ENCODE measurements at regions not wholly inside any gene's neighbourhood (a gene's known extent, or its start where the extent isn't known, plus 50 kb on each side); places are given as distances from the start of the nearest gene placed in this dataset.

- intact Hi-C loops (cut with DNase I) = loop anchor here (5.0 to 10.0 kb wide), 2 partner anchors 79 to 152 kb away; no protein-coding TSS in a partner anchor
- peak overlapping the region in 1 of 4 donors; percentile 11 for H3K27ac ChIP-seq (replicated peaks in 1 of 4)
Observed at GRCh38 chr20:50456452-50457324, 53.5 kb upstream of the PTPN1 start.

GRCh38 chr20:50459124-50459918 is 50.9 kb upstream of the PTPN1 start:
- peaks cover 10 to 39% (median 30%) of the 10 kb centered on the region in 4 donors for H3K4me1 ChIP-seq
- intact Hi-C loops (cut with DNase I) = loop anchor here (5.0 to 10.0 kb wide), 2 partner anchors 82 to 155 kb away; no protein-coding TSS in a partner anchor
- no peaks in the 10 kb centered on the region for H3K9me3 ChIP-seq
- no peaks in the 10 kb centered on the region for H3K36me3 ChIP-seq
- WGBS = 90% methylated on average over 2 of the region's 2 CpGs
- DNase-seq (ENCODE audit: extremely low spot score) = no peak
- no peak overlapping the region for H3K27ac ChIP-seq (replicated peaks in 1 of 4)
- no peaks in the 10 kb centered on the region for H3K27me3 ChIP-seq
- H3K4me3 ChIP-seq = no peak overlapping the region
- TF ChIP-seq CTCF (IDR thresholded peaks at IDR 0.05) (no peak), POLR2AphosphoS5 (IDR thresholded peaks at IDR 0.05) (no peak), EP300 (IDR thresholded peaks at IDR 0.05) (no peak), POLR2A (IDR thresholded peaks at IDR 0.05; ENCODE audit: low read depth) (no peak)

More at GRCh38 chr20:50456452-50457324, 53.5 kb upstream of the PTPN1 start:
- Histone ChIP-seq H3K27me3 (no peaks in the 10 kb centered on the region), H3K4me1 (peaks cover 6 to 18% (median 12%) of the 10 kb centered on the region in 4 donors), H3K4me3 (no peak overlapping the region), H3K9me3 (no peaks in the 10 kb centered on the region), H3K36me3 (no peaks in the 10 kb centered on the region)
- no peak for DNase-seq (ENCODE audit: extremely low spot score)
- TF ChIP-seq POLR2A (IDR thresholded peaks at IDR 0.05; ENCODE audit: low read depth) = no peak
- no peak for TF ChIP-seq POLR2AphosphoS5 (IDR thresholded peaks at IDR 0.05)
- no peak for TF ChIP-seq CTCF (IDR thresholded peaks at IDR 0.05)
- no peak for TF ChIP-seq EP300 (IDR thresholded peaks at IDR 0.05)
- 80% methylated on average over 8 of the region's 8 CpGs for WGBS

- TF ChIP-seq POLR2A (IDR thresholded peaks at IDR 0.05; ENCODE audit: low read depth) (no peak), EP300 (IDR thresholded peaks at IDR 0.05) (no peak), CTCF (IDR thresholded peaks at IDR 0.05) (no peak), POLR2AphosphoS5 (IDR thresholded peaks at IDR 0.05) (no peak)
- peaks cover 13 to 42% (median 32%) of the 10 kb centered on the region in 4 donors for H3K4me1 ChIP-seq
- no peak overlapping the region for H3K4me3 ChIP-seq
- WGBS = 64% methylated on average over 6 of the region's 9 CpGs
- H3K27me3 ChIP-seq = no peaks in the 10 kb centered on the region
- H3K36me3 ChIP-seq = no peaks in the 10 kb centered on the region
- DNase-seq (ENCODE audit: extremely low spot score) = no peak
- intact Hi-C loops (cut with DNase I) = no loop called here
- H3K9me3 ChIP-seq = no peaks in the 10 kb centered on the region
- H3K27ac ChIP-seq (replicated peaks in 1 of 4) = peak overlapping the region in 3 of 4 donors; percentile 39 to 50 (median 39)
Observed at GRCh38 chr20:50460115-50460607, 50.0 kb upstream of the PTPN1 start.

Small RNA genes lying in the stretch of these regions (small RNA-seq; reads per million reads assigned to genes)
- gene RN7SL636P = 0 reads per million in 3 donors

Data from esophagus muscularis mucosa (tissue), 4 donors.